GM23248 (cell line): ENCODE measurements at regions not wholly inside any gene's neighbourhood (a gene's known extent, or its start where the extent isn't known, plus 50 kb on each side); places are given as distances from the start of the nearest gene placed in this dataset. TPM values are rescaled to one million over a fixed set of nuclear protein-coding genes. Genes with fewer than 3 reads are reported as not detected.
"Not testable (repeated sequence)": the region's sequence is repeated elsewhere in the genome, so short reads cannot be mapped to it uniquely, and the experiment has no call there.

Source experiments
- DNase-seq: peaks from one replicate; pipeline ENCODE4 v3.0.0-alpha.2; 2015
- H2AFZ ChIP-seq: fragments of 200-600 bp; sonication (generic); 2 replicates; pipeline ENCODE4 v1.6.1; 2016; ENCODE audit warnings: antibody characterized with exemption
- H3F3A ChIP-seq: fragments of 200-600 bp; sonication (generic); 2 replicates; pipeline ENCODE4 v1.6.1; 2016; ENCODE audit warnings: mild to moderate bottlenecking, antibody characterized with exemption, mixed run types; ENCODE audit not compliant: insufficient read depth
- H3K27ac ChIP-seq: fragments of 200-600 bp; sonication (generic); 2 replicates; pipeline ENCODE4 v1.5.1; 2016; ENCODE audit warnings: mild to moderate bottlenecking
- H3K27me3 ChIP-seq: fragments of 200-600 bp; sonication (generic); replicated peaks from 2 replicates; pipeline ENCODE4 v1.6.1; 2016; ENCODE audit warnings: mild to moderate bottlenecking; ENCODE audit not compliant: insufficient read depth
- H3K36me3 ChIP-seq: fragments of 200-600 bp; sonication (generic); 2 replicates; pipeline ENCODE4 v1.6.1; 2016; ENCODE audit warnings: low read depth, mild to moderate bottlenecking
- H3K4me1 ChIP-seq: fragments of 200-600 bp; sonication (generic); 2 replicates; pipeline ENCODE4 v1.6.1; 2016; ENCODE audit warnings: mild to moderate bottlenecking; ENCODE audit not compliant: insufficient read depth
- H3K4me2 ChIP-seq: fragments of 200-600 bp; sonication (generic); one replicate; pipeline ENCODE4 v1.6.1; 2016; ENCODE audit warnings: mild to moderate bottlenecking; ENCODE audit not compliant: unreplicated experiment
- H3K4me3 ChIP-seq: fragments of 200-600 bp; sonication (generic); 2 replicates; pipeline ENCODE4 v1.5.1; 2016; ENCODE audit warnings: mild to moderate bottlenecking
- H3K79me2 ChIP-seq: fragments of 200-600 bp; sonication (generic); 2 replicates; pipeline ENCODE4 v1.6.1; 2016; ENCODE audit warnings: mild to moderate bottlenecking; ENCODE audit not compliant: insufficient read depth
- H3K9ac ChIP-seq: fragments of 200-600 bp; sonication (generic); 2 replicates; pipeline ENCODE4 v1.6.1; 2016; ENCODE audit warnings: mild to moderate bottlenecking
- H3K9me2 ChIP-seq: fragments of 200-600 bp; sonication (generic); 2 replicates; pipeline ENCODE4 v1.6.1; 2016; ENCODE audit warnings: mixed run types, mild to moderate bottlenecking, moderate library complexity; ENCODE audit not compliant: insufficient read depth
- H3K9me3 ChIP-seq: fragments of 200-600 bp; sonication (generic); one replicate; pipeline ENCODE4 v1.6.1; 2017; ENCODE audit warnings: low read depth
- H4K20me1 ChIP-seq: fragments of 200-600 bp; sonication (generic); 2 replicates; pipeline ENCODE4 v1.6.0; 2016; ENCODE audit not compliant: insufficient read depth
- EZH2 ChIP-seq: fragments of 200-600 bp; sonication (generic); IDR thresholded peaks from 2 replicates; pipeline ENCODE4 v1.6.1; 2018; ENCODE audit warnings: antibody characterized with exemption, mild to moderate bottlenecking; ENCODE audit not compliant: insufficient read depth, poor library complexity, severe bottlenecking
- EZH2phosphoT487 ChIP-seq: fragments of 200-600 bp; sonication (generic); IDR thresholded peaks from 2 replicates; pipeline ENCODE4 v1.6.1; 2018; ENCODE audit warnings: antibody characterized with exemption, moderate library complexity, mild to moderate bottlenecking, low read depth; ENCODE audit not compliant: insufficient read depth
- WGBS, 2 experiments: methylation state at CpG; one replicate each; pipeline ENCODE4 v1.1.6; 2015 to 2017; ENCODE audit warnings: low lambda C conversion rate in 2 of 2, low coverage in 1 of 2; ENCODE audit errors: missing lambda C conversion rate in 2 of 2; 5-methylcytosine and 5-hydroxymethylcytosine counted together
- in situ Hi-C: fragments of 300-500 bp; cut with MboI; formaldehyde crosslinking; loops from 2 replicates; pipeline ENCODE4 v1.15.0; 2020
- small RNA-seq: library from RNA; depleted of rRNA; stranded (forward); fragments of <200 nt; gene quantifications from one replicate; pipeline ENCODE3, GENCODE V24; 2014; ENCODE audit warnings: low read depth, low replicate concordance

DNA sequence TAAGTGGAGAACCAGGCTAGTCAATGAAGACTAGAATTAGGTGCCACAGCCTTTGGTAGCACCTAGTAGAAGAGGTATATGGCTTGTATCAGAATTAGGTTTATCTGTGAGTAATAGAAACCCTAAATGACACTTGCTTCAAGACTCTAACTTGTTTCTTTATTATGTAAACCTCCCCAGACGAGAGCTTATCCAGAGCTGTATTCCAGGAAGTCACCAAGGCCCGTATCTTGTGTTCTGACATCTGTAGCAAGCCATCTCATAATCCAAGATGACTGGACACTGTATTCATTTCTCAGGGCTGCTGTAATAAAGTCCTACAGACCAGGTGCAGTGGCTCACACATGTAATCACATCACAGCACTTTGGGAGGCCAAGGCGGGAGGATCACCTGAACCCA is 56.7 kb upstream of the PPP1R12A start:
- Histone ChIP-seq H3K9me3 (no peaks in the 10 kb centered on the region), H3K4me2 (no peak overlapping the region), H3F3A (peaks cover 16% of the 10 kb centered on the region; the same call in 1 of the 2 replicates), H3K9me2 (no peaks in the 10 kb centered on the region), H3K27me3 (no peaks in the 10 kb centered on the region), H3K4me3 (no peak overlapping the region), H3K79me2 (no peaks in the 10 kb centered on the region), H3K4me1 (peaks cover 23% of the 10 kb centered on the region), H3K27ac (no peak overlapping the region), H4K20me1 (no peaks in the 10 kb centered on the region), H3K9ac (no peak overlapping the region), H3K36me3 (no peaks in the 10 kb centered on the region), H2AFZ (no peak overlapping the region)
- DNase-seq, result no peak
- 96% methylated on average over 3 of the region's 3 CpGs for WGBS, 2 experiments
- in situ Hi-C loops, result no loop called here
- TF ChIP-seq EZH2 (no peak), EZH2phosphoT487 (no peak)

GRCh38 chr12:79990509-79991338 is 55.8 kb upstream of the PPP1R12A start:
- 88 to 93% methylated on average over 10 of the region's 10 CpGs for WGBS, 2 experiments
- H2AFZ ChIP-seq, H3K9me3 ChIP-seq, H3K9ac ChIP-seq, H3K4me3 ChIP-seq, H3K36me3 ChIP-seq, H3K27me3 ChIP-seq, H4K20me1 ChIP-seq, in situ Hi-C loops, H3K27ac ChIP-seq, DNase-seq, H3K4me2 ChIP-seq, H3K9me2 ChIP-seq, H3K79me2 ChIP-seq: not testable (repeated sequence)
- peaks cover 19% of the 10 kb centered on the region for H3F3A ChIP-seq
- peaks cover 24% of the 10 kb centered on the region for H3K4me1 ChIP-seq

DNA sequence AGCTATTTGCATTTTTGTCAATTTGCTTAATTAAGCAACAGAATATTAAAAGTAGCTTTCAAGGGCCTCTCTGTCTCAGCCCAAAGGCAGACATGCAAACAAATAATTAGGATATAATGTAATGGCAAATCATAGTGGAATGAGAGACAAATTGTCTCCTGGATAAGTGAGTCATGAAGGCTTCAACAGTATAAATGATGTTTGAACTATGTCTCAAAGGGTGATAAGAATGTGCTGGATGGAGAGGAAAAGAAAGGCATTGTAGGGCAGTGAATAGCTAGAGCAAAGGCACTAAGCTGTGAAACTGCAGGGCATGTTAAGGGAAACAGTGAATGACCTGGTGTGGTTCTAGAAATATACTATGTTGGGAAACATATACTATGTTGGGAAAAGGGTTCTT is 53.5 kb upstream of the PPP1R12A start:
- Histone ChIP-seq H3K36me3 (no peaks in the 10 kb centered on the region), H2AFZ (no peak overlapping the region), H3K4me1 (peaks cover 42% of the 10 kb centered on the region), H3K4me2 (peak overlapping the region; percentile 78), H3K4me3 (peak overlapping the region; percentile 36), H3K9me3 (no peaks in the 10 kb centered on the region), H3K79me2 (no peaks in the 10 kb centered on the region), H3K9ac (peak overlapping the region; percentile 37), H3K27ac (peak overlapping the region; percentile 70), H3K27me3 (no peaks in the 10 kb centered on the region), H3F3A (peaks cover 38% of the 10 kb centered on the region), H3K9me2 (no peaks in the 10 kb centered on the region), H4K20me1 (no peaks in the 10 kb centered on the region)
- TF ChIP-seq EZH2phosphoT487 (no peak), EZH2 (no peak)
- peak; percentile 81 for DNase-seq
- in situ Hi-C loops, result no loop called here

DNA sequence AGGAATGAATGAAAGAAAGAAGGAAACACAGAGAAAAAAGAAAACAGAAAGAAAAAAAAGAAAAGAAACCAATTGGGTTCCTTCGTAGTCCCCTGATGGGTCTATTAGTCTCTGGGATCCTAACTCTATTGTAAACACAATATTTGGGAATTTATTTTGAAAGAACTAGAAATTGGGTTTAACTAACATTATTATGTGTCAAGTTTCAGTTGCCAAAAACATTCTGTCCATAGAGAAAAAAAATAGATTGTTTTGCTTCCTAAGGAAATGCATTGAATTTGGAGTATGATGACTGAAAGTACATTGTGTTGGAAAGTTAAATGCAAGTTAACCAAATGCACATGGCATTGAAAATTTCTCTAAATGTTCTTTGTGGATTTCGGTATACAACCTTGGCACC is 52.8 kb upstream of the PPP1R12A start:
- no peaks in the 10 kb centered on the region for H3K36me3 ChIP-seq
- TF ChIP-seq EZH2phosphoT487 (no peak), EZH2 (no peak)
- 78 to 81% methylated on average over 2 of the region's 2 CpGs for WGBS, 2 experiments
- H3K27me3 ChIP-seq, result no peaks in the 10 kb centered on the region
- peak overlapping the region; percentile 70 for H3K27ac ChIP-seq
- no peaks in the 10 kb centered on the region for H3K79me2 ChIP-seq
- no peak overlapping the region for H2AFZ ChIP-seq
- peaks cover 48% of the 10 kb centered on the region for H3K4me1 ChIP-seq
- H4K20me1 ChIP-seq, result no peaks in the 10 kb centered on the region
- peak overlapping the region; percentile 37; the same call in 1 of the 2 replicates for H3K9ac ChIP-seq
- H3K9me3 ChIP-seq, result no peaks in the 10 kb centered on the region
- in situ Hi-C loops, result no loop called here
- no peak for DNase-seq
- peaks cover 44% of the 10 kb centered on the region for H3F3A ChIP-seq
- H3K4me2 ChIP-seq, result peak overlapping the region; percentile 78
- H3K4me3 ChIP-seq, result no peak overlapping the region
- no peaks in the 10 kb centered on the region for H3K9me2 ChIP-seq

Small RNA genes lying in the stretch of these regions (small RNA-seq; reads per million reads assigned to genes)
- gene SNRPGP20, result not detected
